Activated T-cell treated with anti-CD3 and anti-CD28 coated beads, Interleukin-2, amount 50 U/mL, for 1 hour (primary cell): ENCODE measurements at regions not wholly inside any gene's neighbourhood (a gene's known extent, or its start where the extent isn't known, plus 50 kb on each side); places are given as distances from the start of the nearest gene placed in this dataset.
"Not testable (repeated sequence)": the region's sequence is repeated elsewhere in the genome, so short reads cannot be mapped to it uniquely, and the experiment has no call there.

Source experiments
- DNase-seq: peaks from one replicate; pipeline ENCODE4 v3.0.0-alpha.2; 2020

GRCh38 chr13:43946281-43946680 lies 66.6 kb downstream of the LACC1 start:
- DNase-seq, result no peak

GRCh38 chr13:43947897-43948458 lies 68.3 kb downstream of the LACC1 start:
- no peak for DNase-seq

- DNase-seq, result no peak
These were observed 73.7 kb downstream of the LACC1 start for GRCh38 chr13:43953370-43953769.

GRCh38 chr13:43956975-43957374 lies 77.3 kb downstream of the LACC1 start:
- DNase-seq, result not testable (repeated sequence)

GRCh38 chr13:43959291-43959690 lies 79.6 kb downstream of the LACC1 start:
- DNase-seq, result no peak

GRCh38 chr13:43961909-43962308 lies 82.2 kb downstream of the LACC1 start:
- DNase-seq, result no peak

GRCh38 chr13:43963726-43964125 lies 84.0 kb downstream of the LACC1 start:
- DNase-seq, result no peak

- DNase-seq, result no peak
These were observed 85.2 kb downstream of the LACC1 start for GRCh38 chr13:43964698-43965458.

GRCh38 chr13:43965459-43965845 lies 85.7 kb downstream of the LACC1 start:
- no peak for DNase-seq

GRCh38 chr13:43968251-43968942 lies 88.7 kb downstream of the LACC1 start:
- not testable (repeated sequence) for DNase-seq

- DNase-seq, result not testable (repeated sequence)
These were observed 89.4 kb downstream of the LACC1 start for GRCh38 chr13:43968943-43969690.

- DNase-seq, result not testable (repeated sequence)
These were observed 90.2 kb downstream of the LACC1 start for GRCh38 chr13:43969919-43970318.

- DNase-seq, result not testable (repeated sequence)
These were observed 91.0 kb downstream of the LACC1 start for GRCh38 chr13:43970520-43971242.

GRCh38 chr13:43971324-43971723 lies 91.6 kb downstream of the LACC1 start:
- not testable (repeated sequence) for DNase-seq

- DNase-seq, result no peak
These were observed 98.2 kb downstream of the LACC1 start for GRCh38 chr13:43977911-43978310.

- no peak for DNase-seq
These were observed 99.0 kb downstream of the LACC1 start for GRCh38 chr13:43978688-43979087.

GRCh38 chr13:43979492-43979891 lies 99.8 kb downstream of the LACC1 start:
- DNase-seq, result no peak

- no peak for DNase-seq
These were observed 100.9 kb downstream of the LACC1 start for GRCh38 chr13:43980587-43980986.

- no peak for DNase-seq
These were observed 101.4 kb downstream of the LACC1 start for GRCh38 chr13:43981091-43981490.

- DNase-seq, result no peak
These were observed 102.0 kb downstream of the LACC1 start for GRCh38 chr13:43981512-43982301.

- no peak for DNase-seq
These were observed 103.7 kb downstream of the LACC1 start for GRCh38 chr13:43983373-43983772.

GRCh38 chr13:43984292-43984691 lies 104.6 kb downstream of the LACC1 start:
- no peak for DNase-seq
